SK-N-SH (cell line): ENCODE measurements at regions not wholly inside any gene's neighbourhood (a gene's known extent, or its start where the extent isn't known, plus 50 kb on each side); places are given as distances from the start of the nearest gene placed in this dataset.

Source experiments
- CHD2 ChIP-seq: fragments of 150-350 bp; IDR thresholded peaks from 2 replicates; pipeline ENCODE4 v1.6.1; 2018; ENCODE audit warnings: low read length; ENCODE audit not compliant: partially characterized antibody
- GABPA ChIP-seq: IDR thresholded peaks from 2 replicates; pipeline ENCODE4 v1.4.0; 2012; ENCODE audit warnings: low read depth, mild to moderate bottlenecking
- MXI1 ChIP-seq: IDR thresholded peaks from 2 replicates; pipeline ENCODE4 v1.6.1; 2012; ENCODE audit warnings: mild to moderate bottlenecking, low read depth, low read length, improper control_type of control experiment
- RAD21 ChIP-seq: IDR thresholded peaks from 2 replicates; pipeline ENCODE4 v1.6.1; 2012; ENCODE audit warnings: mild to moderate bottlenecking, low read length
- TEAD4 ChIP-seq: IDR thresholded peaks from 2 replicates; pipeline ENCODE4 v1.4.0; 2012; ENCODE audit warnings: mild to moderate bottlenecking, borderline replicate concordance; ENCODE audit not compliant: insufficient read depth
- TF ChIP-seq, protein P1 (sequence below): fragments of 200-600 bp; sonication (generic); IDR thresholded peaks from 2 replicates; pipeline ENCODE4 v1.6.1; 2017; ENCODE audit warnings: antibody characterized with exemption, mild to moderate bottlenecking, moderate library complexity

DNA sequence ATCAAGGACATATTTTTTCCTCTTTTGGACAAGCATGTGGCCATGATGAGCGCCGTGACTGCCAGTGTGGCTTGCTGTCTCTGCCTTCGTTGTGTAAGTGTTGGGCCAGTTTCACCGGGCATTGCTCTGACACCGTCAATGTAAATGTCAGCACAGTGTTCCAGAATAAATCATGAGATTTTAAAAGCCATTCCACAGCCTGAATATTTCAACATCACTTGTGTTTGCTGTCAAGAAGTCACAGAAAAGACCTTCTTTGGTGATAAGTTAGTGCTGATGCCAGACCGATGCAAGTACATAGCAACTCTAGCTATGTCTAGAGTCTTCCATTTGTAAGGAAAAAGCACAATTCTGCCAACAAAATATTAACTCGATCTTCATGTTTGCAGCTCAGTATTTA lies 467.8 kb downstream of the TBC1D22A start:
- TF ChIP-seq, protein P1, sequence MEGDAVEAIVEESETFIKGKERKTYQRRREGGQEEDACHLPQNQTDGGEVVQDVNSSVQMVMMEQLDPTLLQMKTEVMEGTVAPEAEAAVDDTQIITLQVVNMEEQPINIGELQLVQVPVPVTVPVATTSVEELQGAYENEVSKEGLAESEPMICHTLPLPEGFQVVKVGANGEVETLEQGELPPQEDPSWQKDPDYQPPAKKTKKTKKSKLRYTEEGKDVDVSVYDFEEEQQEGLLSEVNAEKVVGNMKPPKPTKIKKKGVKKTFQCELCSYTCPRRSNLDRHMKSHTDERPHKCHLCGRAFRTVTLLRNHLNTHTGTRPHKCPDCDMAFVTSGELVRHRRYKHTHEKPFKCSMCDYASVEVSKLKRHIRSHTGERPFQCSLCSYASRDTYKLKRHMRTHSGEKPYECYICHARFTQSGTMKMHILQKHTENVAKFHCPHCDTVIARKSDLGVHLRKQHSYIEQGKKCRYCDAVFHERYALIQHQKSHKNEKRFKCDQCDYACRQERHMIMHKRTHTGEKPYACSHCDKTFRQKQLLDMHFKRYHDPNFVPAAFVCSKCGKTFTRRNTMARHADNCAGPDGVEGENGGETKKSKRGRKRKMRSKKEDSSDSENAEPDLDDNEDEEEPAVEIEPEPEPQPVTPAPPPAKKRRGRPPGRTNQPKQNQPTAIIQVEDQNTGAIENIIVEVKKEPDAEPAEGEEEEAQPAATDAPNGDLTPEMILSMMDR: no peak
- no peak for TF ChIP-seq GABPA
- no peak for TF ChIP-seq TEAD4
- TF ChIP-seq CHD2: no peak
- TF ChIP-seq MXI1: no peak
- TF ChIP-seq RAD21: no peak
